A549 (cell line): ENCODE measurements at regions not wholly inside any gene's neighbourhood (a gene's known extent, or its start where the extent isn't known, plus 50 kb on each side); places are given as distances from the start of the nearest gene placed in this dataset.

Experiments
- CHD4 ChIP-seq: fragments of 200-600 bp; sonication (generic); IDR thresholded peaks from 2 replicates; pipeline ENCODE4 v1.6.1; 2016; ENCODE audit warnings: antibody characterized with exemption, mild to moderate bottlenecking, borderline replicate concordance
- ESRRA ChIP-seq: fragments of 150-350 bp; IDR thresholded peaks from 2 replicates; pipeline ENCODE4 v1.6.1; 2014; ENCODE audit warnings: mild to moderate bottlenecking, low read length, borderline replicate concordance
- JUNB ChIP-seq: fragments of >200 bp; sonication (Bioruptor Twin); formaldehyde crosslinking; IDR thresholded peaks from 2 replicates; pipeline ENCODE4 v1.6.1; 2016
- POLR2A ChIP-seq: IDR thresholded peaks from 2 replicates; pipeline ENCODE4 v1.6.1; 2012; ENCODE audit warnings: mild to moderate bottlenecking, low read length
- TF ChIP-seq, protein P1 (sequence below): fragments of >200 bp; sonication (Bioruptor Twin); formaldehyde crosslinking; IDR thresholded peaks from 3 replicates; pipeline ENCODE4 v1.5.1; 2016

DNA sequence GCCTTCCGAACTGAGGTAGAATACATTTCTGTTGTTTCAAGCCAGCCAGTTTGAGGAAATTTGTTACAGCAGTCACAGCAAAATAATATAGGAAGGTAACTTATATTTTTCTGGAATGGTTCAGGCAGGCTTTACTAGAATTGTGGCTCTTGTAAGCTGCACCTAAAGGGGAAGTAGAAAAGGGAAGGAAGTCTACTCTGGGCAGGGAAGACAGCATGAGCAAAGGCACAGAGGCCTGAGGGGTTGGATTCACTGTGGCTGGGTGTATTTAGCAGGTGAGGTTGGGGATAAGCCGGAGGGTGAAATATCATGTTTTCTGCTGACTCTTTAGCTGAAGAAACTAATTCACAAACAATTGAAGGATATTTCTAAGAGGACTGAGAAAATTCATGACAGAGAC is 183.5 kb downstream of the GAS1 start:
- TF ChIP-seq JUNB (no peak), ESRRA (no peak), CHD4 (no peak), POLR2A (no peak)
- TF ChIP-seq, protein P1, sequence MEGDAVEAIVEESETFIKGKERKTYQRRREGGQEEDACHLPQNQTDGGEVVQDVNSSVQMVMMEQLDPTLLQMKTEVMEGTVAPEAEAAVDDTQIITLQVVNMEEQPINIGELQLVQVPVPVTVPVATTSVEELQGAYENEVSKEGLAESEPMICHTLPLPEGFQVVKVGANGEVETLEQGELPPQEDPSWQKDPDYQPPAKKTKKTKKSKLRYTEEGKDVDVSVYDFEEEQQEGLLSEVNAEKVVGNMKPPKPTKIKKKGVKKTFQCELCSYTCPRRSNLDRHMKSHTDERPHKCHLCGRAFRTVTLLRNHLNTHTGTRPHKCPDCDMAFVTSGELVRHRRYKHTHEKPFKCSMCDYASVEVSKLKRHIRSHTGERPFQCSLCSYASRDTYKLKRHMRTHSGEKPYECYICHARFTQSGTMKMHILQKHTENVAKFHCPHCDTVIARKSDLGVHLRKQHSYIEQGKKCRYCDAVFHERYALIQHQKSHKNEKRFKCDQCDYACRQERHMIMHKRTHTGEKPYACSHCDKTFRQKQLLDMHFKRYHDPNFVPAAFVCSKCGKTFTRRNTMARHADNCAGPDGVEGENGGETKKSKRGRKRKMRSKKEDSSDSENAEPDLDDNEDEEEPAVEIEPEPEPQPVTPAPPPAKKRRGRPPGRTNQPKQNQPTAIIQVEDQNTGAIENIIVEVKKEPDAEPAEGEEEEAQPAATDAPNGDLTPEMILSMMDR = no peak
